ENCODE measurements at regions not wholly inside any gene's neighbourhood (a gene's known extent, or its start where the extent isn't known, plus 50 kb on each side); places are given as distances from the start of the nearest gene placed in this dataset.
A peak's percentile ranks its signal among the peaks of the same experiment; 100 is the strongest.

DNA sequence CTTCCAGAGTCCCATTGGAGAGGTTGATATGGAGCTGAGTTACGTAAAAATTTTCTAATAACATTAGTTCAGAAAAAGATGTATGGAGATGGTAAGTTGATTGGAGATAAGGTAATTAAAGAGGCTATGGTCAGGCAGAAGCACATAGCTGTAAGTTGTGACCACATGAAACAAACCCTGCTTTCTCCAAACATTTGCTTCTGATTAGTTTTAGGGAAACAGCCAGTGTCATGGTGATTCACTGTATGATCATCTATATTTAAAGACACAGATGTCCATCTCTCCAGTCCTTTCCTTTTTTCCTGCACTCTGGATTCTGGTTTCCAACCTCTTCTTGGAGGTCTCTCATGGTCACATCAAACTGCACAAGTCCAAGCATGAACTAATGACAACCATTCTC is 1550.8 kb upstream of the PIK3C3 start:
- peak; percentile 75 for DNase-seq

DNA sequence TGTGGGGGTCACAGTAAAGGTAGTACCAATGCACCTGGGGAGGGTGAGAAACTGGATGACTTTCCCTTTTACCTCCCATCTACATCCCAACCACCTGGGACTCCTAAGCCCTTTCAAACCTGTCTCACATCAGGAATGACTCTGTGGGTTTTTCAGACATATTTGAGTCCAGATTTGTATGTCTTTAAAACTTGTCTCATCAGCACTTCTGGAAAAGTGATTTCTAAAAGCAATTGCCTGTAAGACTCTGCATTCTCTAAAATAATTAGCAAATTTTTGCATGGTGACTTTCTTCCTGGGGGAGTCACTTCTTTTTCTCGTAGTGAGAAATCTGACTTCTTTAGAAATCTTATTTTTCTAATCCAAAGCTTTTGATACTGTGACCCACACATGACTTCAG is 1553.0 kb upstream of the PIK3C3 start:
- no peak for DNase-seq

DNA sequence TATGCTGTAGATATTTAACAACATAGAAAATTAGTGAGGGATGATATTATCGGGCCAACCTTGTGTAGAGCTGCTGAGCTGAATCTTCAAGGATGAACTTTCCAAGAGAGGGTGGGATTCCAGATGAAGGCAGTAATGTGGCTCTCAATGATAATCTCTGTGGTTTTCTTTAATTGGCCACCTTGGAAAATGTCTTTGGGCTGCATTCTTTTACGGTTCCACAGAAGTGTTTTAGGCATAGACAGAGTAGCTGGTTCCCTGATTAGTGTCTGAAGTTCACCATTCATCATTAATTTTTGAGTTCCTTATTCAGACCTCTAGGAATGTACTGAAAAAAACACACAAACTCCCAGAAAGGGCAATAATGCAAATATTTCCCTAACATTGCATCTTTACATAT is 1566.9 kb upstream of the PIK3C3 start:
- DNase-seq, result peak; percentile 66

DNA sequence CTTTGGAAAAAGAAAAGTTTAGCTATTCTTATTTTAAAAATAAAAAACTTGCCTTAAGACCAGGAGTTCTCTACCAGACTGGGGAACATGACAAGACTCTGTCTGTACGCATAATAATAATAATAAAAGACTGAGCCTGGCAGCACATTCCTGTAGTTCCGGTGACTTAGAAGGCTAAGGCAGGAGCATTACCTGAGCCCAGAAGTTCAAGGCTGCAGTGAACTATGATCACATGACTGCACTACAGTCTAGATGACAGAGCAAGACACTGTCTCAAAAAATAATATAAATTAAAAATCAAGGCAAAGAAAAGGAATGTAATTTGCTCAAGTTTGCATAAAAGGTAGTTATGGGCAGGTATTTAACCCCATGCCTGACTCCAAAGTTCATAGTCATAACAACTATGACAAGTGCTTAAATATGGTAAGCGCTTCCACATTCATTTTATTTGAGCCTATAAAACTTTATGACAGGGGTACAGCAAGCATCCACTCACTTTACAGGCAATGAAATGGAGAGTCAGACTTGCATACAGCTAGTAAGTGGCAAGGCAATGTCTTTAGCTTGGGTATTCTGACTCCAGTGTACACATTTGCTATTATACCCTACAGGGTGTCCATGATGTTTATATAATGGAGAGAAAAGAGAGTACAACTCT is 1567.8 kb upstream of the PIK3C3 start:
- no peak for DNase-seq

DNA sequence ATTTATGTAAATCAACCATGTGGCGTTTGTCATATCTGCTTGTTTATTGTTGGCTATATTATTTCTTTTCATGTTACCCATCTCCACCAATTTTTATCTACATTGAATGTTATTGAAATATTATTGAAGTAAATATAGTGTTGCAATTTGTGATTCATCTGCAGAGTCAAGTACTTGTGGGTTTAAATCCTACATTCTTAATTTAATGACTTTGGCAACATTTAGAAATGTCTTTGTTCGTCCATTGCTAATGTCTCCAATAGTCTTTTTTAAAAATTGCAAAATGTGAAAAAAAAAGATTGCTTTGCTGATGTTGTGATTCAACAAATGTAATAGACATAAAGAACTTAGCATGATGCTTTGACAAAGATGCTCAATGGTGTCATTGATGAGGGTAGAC is 1572.8 kb upstream of the PIK3C3 start:
- peak; percentile 67 for DNase-seq

DNA sequence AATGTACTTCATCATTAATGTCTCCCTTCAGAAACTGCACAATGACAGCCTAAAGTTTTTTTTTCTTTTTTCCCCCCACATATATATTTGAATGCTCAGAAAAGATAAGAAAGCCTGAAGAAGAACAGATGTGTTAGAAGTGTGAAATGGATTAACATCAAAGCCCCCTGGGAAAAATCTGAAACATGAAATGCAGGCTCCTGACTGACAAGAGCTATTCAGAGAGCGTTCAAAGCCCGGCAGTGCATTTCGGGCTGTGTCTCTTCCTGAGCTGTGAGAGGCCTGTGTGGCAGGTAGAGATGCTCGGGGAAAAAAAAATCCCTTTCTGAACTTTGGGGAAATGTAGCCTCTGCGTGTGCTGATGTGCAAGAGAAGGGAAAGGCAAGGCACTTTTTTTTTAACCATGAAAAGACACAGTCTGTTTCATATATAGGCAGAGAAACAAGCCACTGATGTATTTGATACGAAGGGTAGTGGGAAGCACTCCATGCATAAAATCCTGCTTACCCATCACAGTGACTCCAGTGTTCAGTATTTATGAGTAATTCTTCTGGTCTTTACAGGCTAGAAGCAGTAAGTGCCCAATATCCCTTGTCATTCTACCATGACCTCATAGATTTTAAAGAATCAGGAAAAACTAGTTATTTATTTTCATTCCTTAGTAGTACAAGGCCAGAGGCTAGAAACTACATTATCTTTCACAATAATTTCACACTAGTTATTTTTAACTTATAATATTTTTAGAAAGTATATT is 1574.2 kb upstream of the PIK3C3 start:
- peak; percentile 78 for DNase-seq

DNA sequence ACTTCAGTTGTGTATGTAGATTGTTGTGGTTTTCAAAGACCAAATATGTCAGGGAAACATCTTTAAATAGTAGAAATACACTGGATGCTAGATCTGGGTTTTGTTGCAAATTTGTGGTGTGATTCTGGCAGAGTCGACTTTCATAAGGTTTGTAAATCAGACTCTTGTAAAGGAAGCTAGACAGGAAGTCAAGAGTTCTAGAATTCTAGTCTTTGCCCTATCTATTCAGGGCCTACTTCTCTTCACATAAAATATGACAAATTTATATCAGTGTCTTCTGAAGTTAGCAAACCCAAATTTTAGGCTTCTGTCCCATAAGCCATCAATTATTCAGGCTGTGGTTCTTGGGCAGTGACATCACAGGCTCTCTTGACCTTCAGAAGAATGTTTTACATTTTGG is 1579.2 kb upstream of the PIK3C3 start:
- peak; percentile 95 for DNase-seq

DNA sequence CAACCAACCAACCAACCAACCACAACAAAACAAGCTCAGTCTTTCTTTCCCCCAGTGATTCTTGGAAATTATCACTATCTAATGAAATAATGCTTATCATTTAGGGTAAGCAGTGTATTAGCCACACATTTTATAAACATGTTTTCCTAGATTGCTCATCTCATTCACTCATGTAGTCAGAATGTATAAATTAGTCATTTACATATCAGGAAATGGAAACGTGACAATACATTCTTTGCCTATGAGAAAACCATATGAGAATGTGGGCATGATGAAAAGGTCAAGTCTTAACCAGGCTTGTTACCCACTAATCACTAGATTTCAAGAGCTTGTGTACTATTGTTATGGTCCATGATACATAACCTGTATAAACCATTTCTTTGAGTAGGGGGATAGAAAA is 1583.4 kb upstream of the PIK3C3 start:
- DNase-seq, result peak; percentile 90

DNA sequence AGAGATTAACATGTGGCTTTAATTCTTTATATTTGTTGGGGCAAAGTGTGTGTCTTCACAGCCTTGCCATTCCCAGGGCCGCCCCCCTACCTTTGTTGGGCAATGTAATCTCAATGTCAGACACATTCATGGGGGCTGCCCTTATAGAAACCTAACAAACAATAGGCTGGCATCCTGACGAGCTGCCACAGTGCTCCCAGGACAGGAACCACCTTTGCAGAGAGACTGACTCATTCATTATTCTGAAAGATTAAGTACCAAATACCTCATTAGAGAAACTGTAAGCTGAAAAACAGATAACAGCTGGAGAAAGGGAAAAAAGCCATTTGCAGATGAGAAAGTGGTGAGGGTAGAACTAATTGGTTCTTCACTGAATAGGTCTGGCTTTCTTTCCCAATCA is 1587.5 kb upstream of the PIK3C3 start:
- no peak for DNase-seq

DNA sequence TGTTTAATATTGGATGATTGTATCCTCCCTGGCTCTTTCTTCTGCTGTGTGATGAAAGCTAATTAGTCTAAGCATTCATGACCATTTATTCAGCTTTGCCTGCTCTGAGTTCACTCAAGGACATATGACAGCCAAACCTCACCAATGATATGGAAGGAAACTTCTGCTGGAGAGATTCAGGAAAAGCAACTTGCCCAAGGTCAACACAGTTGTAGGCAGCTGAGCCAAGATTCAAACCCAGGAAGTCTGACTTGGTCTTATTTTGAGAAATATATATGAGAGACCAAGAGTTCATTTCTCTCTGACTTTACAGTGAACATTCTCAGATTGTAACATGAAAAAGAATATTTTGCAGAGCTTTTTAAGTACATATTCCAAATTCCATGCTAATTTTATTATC is 1588.5 kb upstream of the PIK3C3 start:
- no peak for DNase-seq

DNA sequence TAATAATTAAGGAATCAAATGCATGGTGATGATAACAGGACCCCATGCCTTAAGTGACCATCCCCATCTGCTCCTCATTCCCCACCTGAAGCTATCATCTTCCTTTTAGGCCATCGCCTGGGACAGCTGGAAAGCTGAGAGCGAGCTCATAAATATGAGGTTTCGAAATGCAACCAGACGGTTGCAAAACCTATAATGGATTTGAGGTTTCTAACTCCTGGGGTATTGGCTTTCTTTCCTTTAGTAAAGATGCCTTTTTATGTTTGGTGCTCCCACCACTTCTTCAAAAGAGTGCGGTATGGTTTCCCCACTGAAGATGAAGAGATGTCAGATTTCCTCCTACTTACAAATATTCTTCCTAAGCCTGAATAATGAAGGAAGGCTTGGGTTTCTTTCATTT is 1589.5 kb upstream of the PIK3C3 start:
- peak; percentile 58 for DNase-seq

DNA sequence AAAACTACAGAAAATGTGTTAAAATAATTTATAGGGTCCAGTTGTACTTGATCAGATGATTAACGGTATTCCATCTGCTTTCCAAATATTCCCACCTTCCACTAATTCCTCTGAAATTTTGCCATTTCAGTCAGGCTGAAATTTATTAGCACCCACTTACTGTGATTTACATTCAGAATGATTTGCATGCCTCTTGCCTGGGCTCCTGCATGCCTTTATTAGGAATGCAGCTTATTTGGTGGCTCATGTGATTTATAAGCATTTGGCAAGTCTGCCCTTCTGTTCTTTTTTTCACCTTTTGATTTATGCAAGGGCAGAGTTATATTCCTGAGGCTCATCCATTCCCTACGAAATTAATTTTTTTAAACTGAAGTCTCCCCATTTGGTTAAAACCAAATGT is 1594.5 kb upstream of the PIK3C3 start:
- DNase-seq, result peak; percentile 70

DNA sequence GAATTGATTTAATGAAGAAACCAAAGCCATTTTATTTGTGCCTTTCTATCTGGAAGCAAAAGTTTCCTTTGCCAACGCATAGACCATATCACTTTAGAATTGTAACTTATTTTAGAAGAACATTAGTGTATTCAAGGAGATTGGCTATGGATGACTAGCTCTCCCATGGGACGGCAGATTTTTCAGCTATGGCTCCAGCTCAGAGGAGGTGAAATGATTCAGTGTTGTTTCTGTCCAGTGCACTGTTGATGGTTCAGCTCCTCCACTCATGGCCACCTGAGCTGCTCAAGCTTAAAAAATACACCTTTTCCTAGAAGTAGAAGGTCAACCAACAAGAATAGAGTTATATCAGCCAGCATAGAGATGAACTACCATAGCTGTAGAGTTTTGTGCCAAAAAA is 1597.5 kb upstream of the PIK3C3 start:
- peak; percentile 67 for DNase-seq

DNA sequence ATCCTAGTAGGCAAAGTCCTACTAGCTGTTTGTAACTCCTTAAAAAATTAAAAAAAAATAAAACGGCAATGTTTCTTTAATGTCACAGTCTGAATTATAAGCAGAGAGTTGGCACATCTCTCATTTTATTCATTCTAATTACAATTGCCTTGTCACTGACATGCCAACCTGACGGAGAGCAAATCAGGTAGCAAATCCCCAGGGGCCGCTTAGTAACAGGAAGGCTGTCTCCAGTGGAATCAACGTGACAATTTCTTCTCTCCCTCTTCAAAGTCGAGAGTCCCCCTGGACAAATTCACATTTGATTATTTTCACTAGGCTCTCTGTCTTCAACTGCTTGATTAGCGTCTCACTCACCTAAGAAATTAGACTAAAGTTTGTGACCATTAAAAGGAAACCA is 1598.9 kb upstream of the PIK3C3 start:
- no peak for DNase-seq

DNA sequence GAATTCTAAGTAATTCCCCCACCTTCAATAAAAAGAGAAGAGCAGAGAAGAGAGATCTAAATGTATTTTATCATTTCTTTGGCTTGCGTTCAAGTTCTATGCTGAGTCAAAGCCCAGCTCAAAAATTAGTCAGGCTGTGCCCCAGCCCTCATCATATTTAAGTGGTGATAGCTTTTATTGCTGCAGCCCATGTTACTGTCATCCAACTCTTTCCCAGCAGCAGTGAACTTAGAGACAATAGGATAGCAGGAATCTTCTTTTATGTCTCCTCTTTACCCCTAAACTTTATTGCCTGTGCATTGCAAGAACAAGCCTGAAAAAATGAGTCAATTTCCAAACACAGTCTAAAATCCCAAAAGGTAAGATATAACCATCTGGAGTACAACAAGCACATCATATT is 1599.3 kb upstream of the PIK3C3 start:
- peak; percentile 93 for DNase-seq

DNA sequence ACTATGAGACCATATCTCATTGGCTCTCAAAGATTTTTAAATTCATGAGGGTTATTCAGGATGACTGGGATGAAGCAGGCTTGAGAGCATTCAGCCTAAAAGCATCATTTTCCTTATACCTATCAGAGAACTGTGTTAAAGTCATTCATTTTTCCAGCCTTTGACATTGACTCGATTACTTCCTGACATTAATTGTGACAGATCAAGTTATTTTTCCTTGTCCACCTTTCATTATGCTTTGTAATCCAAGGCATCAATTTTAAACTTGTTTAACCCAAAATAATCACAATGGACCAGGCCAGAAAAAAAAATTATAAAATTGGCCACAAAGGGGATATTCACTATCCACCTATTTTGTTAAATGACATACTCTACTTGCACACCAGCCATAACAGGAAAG is 1606.8 kb upstream of the PIK3C3 start:
- no peak for DNase-seq

DNA sequence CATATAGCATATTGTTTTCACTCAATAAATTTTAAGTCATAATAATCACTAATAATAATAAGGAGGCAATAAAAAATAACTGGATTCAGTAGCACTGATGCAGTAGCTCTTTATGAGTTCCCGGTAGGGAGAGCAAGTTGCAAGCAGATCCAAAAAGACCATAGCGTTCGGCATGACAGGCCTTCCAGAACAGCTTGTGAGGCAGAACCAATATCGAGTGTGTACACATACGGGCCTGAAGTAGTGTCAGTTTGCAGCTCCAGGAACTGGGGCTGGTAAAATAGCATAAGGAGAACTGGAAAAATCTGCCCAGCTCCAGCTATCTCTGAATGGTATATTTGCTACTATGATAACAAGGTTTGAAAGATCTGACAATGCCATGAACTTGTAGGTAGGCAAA is 1607.8 kb upstream of the PIK3C3 start:
- DNase-seq, result no peak

DNA sequence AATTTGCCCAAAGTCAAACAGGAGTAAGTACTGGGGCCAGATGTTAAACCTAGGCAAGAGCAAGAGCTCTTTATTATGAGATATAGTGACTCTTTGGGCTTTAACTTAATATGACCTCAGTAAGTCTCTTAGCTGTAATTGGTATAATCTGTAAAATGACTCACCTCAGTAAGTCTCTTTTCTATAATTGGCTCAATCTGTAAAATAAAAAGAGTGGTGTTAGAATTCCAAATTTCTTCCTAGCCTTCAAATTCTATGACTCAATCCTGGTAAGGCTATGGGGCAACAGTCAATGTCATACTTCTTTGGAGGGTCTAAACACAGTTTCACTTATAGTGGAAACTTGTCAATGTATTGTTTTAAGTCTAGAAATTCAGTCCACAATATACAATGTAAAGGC is 1608.9 kb upstream of the PIK3C3 start:
- peak; percentile 64 for DNase-seq

DNA sequence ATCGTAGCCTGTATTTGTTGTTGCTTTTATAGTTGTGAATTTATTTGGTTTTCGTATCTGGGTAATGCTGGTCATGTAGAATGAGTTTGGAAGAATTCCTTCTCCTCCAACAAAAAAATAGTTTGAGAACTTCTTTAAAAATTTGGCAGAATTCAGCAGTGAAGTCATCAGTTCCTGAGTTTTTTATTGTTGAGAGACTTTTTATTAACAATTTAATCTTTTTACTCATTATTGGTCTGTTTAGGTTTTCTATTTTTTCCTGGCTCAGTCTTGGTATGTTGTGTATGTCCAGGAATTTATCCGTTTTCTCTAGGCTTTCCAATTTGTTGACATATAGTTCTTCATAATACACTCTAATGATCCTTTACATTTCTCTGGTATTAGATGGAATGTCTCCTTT is 1613.3 kb upstream of the PIK3C3 start:
- DNase-seq, result no peak

DNA sequence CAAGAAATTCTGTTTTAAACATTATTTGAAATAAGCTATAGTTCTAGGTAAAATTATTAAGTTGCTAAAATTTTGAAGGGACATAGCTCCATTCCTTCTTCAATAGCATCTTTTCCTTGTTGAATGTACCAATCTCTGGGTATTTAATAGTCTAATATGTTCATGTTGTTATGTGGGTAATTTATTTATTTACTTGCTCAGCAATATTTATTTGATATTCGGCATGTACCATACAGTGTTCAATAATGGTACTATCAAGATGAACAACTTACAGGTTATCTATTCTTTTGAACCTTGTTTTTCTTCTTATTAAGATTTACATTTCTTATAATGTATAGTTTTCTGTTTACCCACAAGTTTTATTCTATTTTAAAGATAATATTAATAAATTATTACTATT is 1616.8 kb upstream of the PIK3C3 start:
- DNase-seq, result no peak

DNA sequence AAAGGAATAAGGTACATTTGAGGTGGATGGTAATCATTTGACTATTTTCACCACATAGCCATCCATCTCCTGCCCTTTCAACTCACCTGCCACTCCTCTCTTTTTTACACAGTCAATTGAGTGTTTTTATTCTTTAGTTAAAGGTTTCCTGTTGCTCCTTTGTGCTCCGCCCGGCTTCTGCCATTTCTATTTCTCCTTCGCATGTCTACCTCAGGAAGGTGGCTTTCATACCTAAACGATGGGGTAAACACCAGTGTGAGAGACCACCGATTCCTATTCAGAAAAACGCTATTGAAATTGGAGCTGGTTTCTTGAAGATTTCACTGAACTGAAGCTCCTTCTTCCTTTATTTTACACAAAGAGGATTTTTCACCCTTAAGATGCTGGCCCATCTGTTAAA is 1628.0 kb upstream of the PIK3C3 start:
- DNase-seq, result no peak

DNA sequence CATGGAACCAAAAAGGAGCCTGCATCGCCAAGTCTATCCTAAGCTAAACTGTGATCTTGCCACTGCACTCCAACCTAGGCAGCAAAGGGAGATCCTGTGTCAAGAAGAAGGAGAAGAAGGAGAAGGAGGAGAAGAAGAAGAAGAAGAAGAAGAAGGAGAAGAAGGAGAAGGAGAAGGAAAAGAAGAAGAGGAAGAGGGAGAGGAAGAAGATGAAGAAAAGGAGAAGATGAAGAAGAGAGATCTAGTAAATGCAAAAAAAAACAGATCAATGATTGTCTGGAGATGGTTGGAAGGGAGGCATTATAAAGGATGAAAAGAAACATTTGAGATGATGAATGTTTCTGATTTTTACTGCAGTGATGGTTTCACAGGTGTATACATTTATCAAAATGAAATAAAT is 1629.0 kb upstream of the PIK3C3 start:
- no peak for DNase-seq

DNA sequence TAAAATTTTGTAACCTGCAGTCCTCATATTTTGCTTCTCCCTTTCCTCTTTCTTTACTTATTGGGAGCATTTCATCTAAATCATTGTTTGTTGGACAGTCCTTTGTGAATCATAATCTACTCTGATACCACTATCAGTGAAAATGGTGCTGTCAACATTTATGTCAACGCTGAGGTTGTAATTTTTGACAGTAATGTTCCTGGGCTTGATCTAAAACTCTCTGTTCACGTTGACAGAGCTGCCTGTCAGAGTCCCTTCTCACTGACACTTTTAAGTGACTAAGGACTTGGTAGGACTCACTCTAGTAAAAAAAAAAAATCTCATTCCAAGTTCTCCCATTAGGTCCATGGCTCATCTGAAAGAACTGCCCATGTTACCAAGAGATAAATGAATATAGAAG is 1640.8 kb upstream of the PIK3C3 start:
- DNase-seq, result no peak

DNA sequence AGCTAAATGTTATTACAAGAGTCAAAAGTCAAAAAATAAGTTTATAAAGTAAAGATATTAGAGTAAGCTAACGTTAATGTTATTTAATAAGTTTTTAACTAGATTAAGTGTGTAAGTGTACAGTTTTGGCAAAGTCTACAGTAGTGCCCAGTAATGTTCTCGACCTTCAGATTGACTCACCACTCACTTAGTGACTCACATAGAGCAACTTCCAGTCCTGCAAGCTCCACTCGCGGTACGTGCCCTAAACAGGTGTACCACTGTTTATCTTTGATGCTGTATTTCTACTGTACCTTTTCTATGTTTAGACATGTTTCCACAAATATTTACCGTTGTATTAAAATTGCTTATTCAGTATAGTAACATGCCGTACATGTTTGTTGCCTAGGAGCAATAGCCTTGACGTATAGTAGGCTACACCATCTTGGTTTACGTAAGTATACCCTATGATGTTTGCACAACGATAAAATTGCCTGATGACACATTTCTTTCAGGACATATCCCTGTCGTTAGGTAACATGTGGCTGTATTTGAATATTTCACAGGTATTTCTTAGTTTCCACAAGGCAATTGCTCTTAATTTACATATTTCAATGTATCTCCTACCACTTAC is 1641.9 kb upstream of the PIK3C3 start:
- no peak for DNase-seq

DNA sequence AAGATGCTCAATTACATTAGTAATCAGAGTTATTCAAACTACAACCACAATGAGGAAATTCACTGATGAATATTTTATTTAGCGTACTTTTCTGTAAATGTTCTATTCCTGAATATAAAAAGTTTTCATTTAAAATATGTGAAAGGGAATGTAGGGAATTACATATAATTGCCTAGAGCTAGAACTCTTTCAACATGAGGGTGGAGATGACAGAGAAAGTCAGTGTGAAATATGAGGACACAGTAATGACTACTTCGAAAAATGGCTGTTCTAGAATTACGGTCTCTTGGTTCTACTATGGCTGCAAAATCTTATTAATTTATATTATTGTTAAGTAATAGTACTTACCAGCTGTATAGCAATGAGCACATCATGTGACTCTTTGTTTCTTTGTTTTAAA is 1647.4 kb upstream of the PIK3C3 start:
- DNase-seq, result no peak

Data from fibroblast of skin of right quadriceps (primary cell).